SHP77 (cell line): ENCODE measurements at regions not wholly inside any gene's neighbourhood (a gene's known extent, or its start where the extent isn't known, plus 50 kb on each side); places are given as distances from the start of the nearest gene placed in this dataset.

Experiments used
- DNase-seq, 2 experiments: peaks; one replicate each; lab custom pipeline; 2025; lab: John Stamatoyannopoulos, UW

DNA sequence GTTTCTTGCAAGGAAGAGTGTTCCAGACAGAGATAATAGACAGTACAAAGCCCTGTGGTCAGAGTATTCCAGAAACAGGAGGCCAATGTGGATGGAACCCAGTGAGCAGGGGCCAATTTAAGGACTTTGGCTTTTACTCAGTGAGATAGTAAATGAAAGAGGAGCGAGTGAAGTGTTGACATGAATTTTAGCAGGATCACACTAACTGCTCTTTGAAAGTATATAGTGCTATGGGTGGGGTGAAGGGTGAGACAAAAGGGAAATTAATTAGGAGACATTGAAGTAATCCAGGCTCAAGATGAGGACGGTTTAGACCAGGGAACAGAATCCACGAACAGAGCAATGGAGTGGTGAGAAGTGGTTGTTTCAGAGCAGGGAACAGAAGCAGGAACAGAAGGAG, 62.2 kb upstream of the TES start:
- no peak for DNase-seq

DNA sequence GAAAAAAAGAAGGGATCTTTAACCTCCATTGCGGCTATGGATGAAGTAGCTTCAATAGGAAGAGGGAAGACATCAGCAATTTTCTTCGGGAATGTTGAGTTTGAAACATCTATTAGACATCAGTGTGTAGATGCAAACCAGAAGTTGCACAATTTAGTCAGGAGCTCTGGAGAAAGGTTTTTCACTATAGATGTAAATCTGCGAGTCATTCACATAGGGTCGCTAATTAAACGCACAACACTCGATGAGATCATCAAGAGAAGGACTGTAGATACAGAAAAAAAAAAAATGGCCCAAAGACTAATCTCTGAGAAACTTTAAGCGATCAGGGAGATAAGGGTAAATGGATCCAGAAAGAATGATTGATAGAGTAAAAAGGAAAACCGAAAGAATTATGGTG, 61.7 kb upstream of the TES start:
- no peak for DNase-seq

DNA sequence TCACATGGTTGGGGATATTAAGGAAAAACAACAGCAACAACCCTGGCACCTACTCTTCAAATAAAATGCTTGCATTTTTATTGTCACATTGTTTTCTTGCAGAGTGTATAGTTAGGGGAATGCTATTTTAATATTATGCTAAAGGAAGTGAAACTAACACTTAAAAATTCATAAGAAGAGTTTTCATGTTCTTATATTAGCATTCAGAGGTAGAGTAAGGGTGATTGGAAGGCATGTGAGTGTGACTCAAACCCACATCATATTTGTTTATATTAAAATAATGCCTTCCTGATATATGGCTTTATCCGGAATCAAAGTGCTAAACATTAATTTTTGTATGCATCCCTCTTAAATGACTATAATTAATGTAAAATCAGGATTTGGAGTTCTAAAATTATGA, 59.8 kb upstream of the TES start:
- no peak for DNase-seq

DNA sequence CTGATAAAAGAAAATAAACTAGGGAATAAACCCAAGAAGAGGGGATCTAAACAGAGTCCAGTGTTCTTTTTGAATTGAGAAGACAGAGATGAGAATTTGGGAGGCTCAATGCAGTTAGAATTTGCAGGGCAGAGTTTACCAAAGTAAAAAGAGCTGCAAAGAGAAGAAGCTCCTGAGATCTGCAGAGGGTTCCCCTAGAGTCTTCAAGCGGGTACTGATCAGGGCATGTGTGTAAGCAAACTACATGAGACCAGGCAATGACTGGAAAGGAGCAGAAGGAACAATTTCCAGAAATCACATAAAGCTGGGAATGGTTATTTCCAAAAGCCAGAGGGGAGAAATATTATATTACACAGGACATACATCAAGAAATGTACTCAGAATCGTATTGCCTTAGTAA, 58.1 kb upstream of the TES start:
- DNase-seq, result no peak

DNA sequence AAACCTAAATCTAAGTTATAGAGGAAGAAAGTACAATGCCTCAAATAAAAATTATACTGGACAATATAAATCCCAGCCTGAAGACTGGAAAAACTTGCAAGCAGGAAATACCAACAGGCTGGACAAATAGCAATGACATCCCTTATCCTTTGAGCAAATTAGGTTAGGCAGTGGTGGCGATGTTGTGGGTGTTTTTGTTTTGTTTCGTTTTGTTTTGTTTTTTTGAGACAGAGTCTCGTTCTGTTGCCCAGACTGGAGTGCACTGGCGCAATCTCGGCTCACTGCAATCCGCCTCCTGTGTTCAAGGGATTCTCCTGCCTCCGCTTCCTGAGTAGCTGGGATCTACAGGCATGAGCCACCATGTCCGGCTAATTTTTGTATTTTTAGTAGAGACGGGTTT, 57.3 kb upstream of the TES start:
- no peak for DNase-seq

DNA sequence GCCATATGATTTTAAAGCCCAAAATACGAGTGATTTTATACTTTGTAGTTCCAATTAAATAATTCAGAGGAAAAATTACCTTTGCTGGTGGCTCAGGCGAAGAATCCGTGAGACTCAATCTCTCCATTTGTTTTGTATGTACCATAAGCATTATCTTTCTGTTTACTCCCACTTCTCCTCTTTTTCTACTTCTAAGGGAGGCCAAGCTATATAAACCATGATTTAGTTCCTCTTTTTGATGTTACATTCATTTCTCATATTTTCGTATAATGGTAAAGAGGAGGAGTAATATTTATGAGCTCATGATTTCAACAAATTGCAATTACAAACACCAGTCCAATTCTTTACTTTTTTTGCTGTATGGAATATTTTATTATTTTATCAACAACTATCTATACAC, 50.6 kb upstream of the TES start:
- no peak for DNase-seq
